ENCODE measurements at regions not wholly inside any gene's neighbourhood (a gene's known extent, or its start where the extent isn't known, plus 50 kb on each side); places are given as distances from the start of the nearest gene placed in this dataset.

GRCh38 chr20:19930426-19930825, 86.7 kb upstream of the NAA20 start:
- no peak for DNase-seq

GRCh38 chr20:19932170-19932667, 84.9 kb upstream of the NAA20 start:
- no peak for DNase-seq

DNA sequence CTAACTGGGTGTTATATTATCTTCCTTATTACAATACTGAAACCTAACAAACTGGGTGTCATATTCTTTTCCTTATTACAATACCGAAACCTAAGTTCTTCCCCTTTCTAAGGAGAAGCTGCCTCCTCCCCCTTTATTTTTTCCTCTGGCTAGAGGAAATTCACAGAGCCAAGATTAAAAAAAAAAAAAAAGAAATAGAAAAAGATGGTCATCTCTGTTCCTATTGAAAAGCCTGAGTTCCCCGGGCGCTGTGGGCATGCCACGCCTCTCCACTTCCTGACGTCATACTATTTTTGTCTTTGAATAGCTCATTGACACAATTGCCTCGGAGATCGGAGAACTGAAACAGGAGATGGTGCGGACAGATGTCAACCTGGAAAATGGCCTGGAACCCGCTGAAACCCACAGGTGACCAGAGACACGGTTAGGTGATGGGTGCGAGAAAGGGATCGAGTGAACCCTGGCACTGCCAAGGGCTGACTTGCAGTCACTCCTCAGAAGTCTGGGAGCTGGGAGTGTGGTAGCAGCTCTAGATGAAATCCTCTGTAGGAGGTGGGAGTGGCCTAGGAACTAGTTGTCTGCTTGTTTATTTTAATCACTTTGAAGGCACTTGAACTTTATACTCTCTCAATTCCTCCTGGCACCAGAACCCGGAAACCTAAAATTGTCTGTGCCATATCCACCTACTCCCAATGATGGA, 82.2 kb upstream of the NAA20 start:
- no peak for DNase-seq

- no peak for DNase-seq
Measured at GRCh38 chr20:19935842-19936241, 81.3 kb upstream of the NAA20 start.

DNA sequence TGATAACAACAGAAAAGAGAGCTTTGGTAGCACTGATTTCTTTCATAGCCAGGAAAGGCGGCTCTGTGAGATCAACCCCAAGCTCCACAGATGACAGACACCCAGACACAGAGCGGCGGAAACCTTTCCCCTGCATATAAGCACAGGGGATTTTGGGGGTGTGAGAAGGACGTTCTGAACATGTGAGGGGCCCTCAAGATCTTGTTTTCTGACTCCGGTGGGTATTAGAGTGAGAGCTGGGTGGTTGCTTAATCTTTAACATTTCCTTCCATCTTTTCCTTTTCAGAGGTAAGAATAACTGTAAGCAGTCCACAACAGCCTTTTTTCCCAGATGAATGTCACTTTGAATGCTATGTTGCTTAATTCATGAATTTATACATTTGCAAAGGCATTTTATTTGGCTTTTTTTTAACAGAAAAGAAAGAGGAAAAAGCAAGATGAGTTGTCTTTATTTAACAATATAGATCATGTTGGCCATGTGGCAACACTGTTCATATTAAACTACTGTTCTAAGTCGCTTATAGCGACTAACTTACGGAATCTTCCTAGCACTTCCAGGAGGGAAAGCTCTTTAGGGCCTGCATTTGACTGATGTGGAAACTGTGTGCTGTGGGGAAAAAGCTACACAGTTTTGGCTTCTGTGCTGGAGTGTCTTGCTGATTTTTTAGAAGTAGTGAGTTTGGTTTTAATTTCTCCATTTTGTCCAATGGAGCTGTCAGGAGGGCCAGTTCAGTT, 80.5 kb upstream of the NAA20 start:
- DNase-seq: no peak

DNA sequence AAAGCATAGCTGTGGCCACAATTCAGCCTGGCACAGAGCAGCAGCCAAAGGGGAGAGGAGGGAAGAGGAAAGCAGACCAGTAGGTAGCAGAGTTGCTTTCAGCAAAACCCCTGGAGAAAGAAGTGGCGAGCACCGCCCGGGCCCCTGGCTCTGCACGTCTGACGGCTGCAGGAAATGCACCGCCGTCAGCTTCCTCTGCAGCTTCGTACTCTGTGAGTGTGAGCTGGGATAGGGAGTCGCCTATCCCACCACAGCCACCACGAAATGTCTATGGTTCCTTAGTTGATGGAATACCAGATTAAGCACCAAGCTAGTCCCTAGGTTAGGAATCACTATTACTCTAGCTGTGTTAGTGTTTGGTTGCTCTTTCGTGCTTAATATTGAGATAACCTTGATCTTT, 79.9 kb upstream of the NAA20 start:
- peak in 2 of 5 donors; percentile 8 to 48 for DNase-seq

GRCh38 chr20:19937651-19938420, 79.3 kb upstream of the NAA20 start:
- peak in 1 of 5 donors; percentile 80 for DNase-seq

DNA sequence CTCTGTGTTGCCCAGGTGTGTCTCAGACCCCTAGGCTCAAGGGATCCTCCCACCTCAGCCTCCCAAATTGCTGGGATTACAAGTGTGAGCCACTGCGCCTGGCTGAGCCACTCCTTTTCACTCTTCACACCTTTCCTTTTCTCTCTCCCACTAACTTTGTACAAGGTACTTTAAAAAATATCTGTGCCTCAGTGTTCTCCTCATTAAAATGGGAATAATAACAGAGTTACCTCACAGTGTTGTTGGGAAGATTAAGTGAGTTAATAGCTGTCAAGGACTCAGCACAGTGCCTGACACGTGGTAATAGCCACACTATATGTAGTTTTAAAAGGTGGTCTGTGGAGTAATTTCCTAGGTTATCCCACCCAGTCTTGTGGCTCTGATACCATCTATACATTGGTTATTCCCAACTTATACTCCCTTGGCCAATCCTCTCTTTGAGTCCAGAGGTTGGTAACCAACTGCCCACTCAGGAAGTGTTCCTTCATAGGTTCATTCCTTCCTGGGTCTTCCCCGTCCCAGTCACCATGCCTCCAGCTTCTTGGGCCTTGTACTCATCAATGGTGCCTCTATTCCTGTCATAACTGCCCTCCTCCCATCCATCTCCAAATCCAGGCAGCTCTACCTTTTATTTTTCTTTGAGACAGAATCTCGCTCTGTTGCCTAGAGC, 78.6 kb upstream of the NAA20 start:
- no peak for DNase-seq

DNA sequence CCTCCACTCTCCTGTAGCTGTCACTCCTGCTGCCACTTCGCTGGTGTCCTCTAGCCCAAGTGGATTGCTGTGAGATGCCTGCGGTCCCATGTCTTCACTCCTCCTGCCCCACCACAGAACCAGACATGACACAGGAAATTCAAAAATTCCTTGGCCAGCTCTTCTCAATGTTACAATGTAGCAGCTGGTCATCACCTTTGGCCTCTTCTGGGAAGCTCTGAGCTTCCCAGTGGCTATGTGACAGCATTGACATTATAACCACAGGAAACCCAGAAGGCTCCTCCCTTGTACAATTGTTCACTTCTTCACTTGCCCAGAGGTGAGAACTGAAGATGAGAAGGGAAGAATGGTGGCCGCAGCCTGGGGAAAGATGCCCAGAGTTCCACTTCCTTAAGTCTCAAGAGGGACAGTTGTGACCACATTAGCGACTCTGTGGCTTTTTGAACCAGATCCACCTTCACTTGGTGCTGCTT, 76.1 kb upstream of the NAA20 start:
- DNase-seq: no peak

DNA sequence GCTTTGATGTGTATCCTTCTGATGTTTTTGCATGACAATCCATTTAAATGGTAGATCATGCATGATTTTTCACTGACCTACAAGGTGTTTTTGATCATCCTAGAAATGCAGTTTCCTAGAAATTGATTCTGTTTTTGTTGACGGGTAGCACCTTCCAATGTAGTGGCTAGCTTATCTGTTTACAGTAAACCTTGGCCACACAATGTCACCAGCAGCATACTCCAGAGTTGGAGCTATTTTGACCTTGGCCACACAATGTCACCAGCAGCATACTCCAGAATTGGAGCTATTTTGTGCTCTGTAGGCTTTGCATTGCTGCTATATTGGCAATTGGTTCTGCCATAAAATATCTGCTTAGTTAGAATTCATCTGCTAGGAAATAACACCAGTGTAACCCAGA, 74.6 kb upstream of the NAA20 start:
- no peak for DNase-seq

- DNase-seq: no peak
Measured at GRCh38 chr20:19943061-19943521, 74.1 kb upstream of the NAA20 start.

DNA sequence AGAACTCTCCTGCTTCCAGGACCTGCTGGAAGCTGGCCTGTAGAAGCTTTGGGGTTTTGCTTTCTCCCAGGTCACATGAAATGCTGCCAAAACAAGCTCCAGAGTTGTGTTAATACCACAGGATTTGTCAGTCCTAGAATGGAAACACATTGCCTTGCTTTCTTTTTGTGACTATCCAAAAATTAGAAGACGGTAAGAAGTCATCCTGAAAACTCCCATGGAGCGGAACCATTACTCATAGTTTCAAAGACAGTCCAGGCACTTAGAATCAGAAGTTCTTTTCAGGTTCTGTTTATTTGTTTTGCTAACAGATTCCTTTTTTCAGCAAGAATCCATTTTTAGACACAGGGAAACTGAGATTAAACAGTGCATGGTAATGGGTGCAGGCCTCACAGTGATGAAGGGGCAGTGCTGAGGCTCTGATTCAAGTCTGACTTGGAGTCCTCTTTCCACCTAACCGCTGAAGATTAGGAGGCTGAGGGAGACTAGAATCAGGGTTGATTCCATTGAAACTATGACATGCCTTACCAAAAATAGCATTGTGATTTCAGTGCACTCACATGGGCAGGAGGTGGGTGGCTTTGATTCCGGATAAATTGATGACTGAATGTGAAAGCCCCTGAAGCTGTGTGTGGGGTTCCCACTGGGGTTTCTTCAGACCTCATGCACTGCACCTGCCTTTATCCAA, 72.2 kb upstream of the NAA20 start:
- DNase-seq: peak in 1 of 5 donors; percentile 10

DNA sequence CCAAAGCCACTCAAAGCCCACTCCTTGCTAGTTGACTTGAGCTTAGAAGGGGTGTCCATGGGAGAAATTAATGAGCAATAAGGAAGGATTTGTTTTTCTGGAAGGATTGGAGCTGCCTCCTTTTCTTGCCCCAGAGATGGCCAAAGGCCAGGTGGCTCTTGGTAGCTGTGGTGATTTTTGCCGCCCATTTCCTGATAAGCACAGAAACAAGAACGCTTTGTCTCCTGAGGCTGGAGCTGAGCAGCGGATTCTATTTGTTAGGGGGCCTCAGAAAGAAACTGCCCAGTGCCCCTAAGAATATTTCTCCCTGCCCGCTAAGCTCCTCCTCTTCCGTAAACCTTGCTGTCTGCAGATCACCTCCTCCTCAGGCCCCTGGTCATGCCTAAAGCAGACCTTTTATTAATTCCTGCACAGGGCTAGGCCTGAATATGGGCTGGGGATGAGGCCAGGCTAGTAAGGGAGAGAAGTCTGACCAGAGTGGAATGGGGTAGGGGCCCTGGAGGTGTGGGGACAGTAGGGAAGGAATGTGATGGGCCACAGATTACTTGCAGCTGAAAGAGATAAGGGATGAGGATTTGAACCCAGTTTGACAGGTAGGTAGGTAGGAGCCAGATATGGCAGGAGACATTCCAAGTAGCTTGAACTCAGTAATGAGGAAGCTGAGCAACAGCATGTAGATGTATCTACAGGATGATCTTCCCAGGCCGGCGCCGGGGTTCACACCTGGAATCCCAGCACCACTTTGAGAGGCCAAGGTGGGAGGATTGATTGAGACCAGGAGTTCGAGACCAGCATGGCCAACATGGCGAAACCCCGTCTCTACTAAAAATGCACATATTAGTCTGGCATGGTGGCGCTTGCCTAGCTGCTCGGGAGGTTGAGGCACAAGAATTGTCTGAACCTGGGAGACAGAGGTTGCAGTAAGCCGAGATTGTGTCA, 71.2 kb upstream of the NAA20 start:
- no peak for DNase-seq

DNA sequence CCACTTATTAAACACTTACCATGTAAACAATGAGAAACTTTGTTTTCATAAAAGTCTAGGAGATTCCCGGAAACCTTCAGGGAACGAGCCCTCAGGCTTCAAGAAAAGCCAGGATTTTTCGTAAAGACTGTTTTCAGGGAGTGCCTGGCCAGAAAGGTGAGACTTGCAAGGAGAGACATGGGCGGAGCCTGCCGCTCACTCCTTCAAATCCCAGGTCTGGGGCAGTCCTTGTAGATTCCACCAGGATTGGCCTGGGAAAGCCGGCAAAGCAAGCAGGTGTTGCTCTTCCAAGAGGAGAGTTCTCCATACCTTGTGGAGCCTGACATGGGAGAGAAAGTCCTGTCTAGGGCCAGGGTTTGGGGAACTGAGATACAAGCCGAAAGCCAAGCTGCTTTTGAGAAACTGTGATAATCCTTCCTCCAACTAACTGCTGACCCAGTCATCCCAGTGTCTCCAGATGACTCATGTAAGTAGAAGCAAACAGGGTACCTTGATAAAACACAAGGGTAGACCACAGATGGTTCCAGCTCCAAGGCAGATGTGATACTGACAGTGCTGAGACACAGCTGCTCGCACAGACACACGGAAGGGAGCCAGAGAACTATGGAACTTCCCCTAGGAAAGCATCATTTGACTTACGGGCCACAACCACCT, 69.4 kb upstream of the NAA20 start:
- peak in 1 of 5 donors; percentile 5 for DNase-seq

GRCh38 chr20:19949195-19949867, 67.8 kb upstream of the NAA20 start:
- no peak for DNase-seq

DNA sequence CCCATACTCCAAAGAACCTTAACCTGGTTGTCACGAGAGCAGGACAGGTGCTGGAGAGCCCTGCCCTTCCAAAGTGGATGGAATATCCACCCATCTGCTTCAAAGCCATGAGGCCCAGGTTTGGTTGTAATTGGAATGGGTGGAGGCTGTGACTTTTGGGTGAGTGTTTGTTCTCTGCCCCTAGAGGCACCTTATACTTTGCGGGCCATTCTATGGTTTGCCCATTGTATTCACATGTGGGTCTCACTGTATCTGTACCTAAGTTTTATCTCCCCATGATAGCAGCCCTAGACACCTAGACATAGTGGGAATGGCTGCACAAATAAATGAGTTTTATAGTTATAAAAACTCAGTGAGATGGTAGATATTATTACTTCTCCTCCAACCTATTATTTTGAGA, 67.1 kb upstream of the NAA20 start:
- DNase-seq: no peak

GRCh38 chr20:19952392-19952791, 64.8 kb upstream of the NAA20 start:
- DNase-seq: peak in 1 of 5 donors; percentile 5

- no peak for DNase-seq
Measured at GRCh38 chr20:19953606-19954005, 63.6 kb upstream of the NAA20 start.

GRCh38 chr20:19956976-19957375, 60.2 kb upstream of the NAA20 start:
- DNase-seq: no peak

DNA sequence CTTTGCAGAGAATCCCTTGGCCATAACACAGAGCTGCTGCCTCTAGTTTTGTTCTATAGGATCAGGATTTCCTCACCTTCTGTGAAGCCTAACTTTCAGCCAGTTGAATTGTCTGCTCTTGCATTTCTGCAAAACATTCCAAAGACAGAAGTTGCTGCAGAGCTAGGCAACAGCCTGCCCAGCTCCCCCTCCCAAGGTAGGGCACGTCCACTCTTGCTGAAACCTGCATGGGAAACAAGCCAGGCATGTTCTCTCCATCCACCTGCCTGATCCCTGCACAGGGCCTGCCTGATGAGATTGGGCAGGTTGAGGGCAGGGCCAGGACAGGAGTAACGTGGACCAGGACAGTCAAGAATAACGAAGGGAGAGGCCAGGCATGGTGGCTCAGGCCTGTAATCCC, 58.9 kb upstream of the NAA20 start:
- DNase-seq: no peak

All from T-helper 1 cell (primary cell).